SK-N-SH (cell line): ENCODE measurements at regions not wholly inside any gene's neighbourhood (a gene's known extent, or its start where the extent isn't known, plus 50 kb on each side); places are given as distances from the start of the nearest gene placed in this dataset.

Experiments
- FOXM1 ChIP-seq: IDR thresholded peaks from 2 replicates; pipeline ENCODE4 v1.4.0; 2012; ENCODE audit warnings: low read depth, mild to moderate bottlenecking
- TF ChIP-seq, protein P1 (sequence below): IDR thresholded peaks from 2 replicates; pipeline ENCODE4 v1.4.0; 2012; ENCODE audit warnings: low read depth, borderline replicate concordance

DNA sequence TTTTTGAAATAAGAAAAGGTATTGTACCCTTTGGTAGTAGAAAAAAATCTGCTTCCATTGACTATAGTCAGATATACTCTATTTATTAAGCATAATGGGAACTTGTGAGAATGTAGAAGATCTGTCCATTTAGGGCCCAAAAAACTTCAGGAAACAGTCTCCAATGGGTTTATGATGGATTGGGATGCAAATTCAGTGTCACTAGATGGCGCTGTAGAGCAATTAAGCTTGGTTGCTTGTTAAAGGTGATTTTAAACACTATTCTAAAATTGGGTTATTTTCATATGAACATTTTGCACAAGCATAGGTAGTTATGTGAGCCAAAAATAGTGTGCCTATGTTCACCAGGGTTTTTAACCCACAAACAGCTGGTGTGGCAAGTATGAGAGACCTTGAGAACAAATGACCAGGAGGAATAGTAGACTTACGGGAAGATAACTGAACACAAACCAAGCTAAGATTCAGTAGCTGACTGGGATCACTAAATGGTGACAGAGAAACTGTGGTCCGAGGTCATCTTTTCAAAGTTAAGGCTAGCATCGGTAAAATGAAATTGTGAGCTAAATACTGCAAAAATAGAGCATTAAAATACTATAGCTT is 80.3 kb upstream of the LSM6 start:
- TF ChIP-seq FOXM1, result no peak
- TF ChIP-seq, protein P1, sequence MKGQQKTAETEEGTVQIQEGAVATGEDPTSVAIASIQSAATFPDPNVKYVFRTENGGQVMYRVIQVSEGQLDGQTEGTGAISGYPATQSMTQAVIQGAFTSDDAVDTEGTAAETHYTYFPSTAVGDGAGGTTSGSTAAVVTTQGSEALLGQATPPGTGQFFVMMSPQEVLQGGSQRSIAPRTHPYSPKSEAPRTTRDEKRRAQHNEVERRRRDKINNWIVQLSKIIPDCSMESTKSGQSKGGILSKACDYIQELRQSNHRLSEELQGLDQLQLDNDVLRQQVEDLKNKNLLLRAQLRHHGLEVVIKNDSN, result no peak
